GM12865 (cell line): ENCODE measurements at regions not wholly inside any gene's neighbourhood (a gene's known extent, or its start where the extent isn't known, plus 50 kb on each side); places are given as distances from the start of the nearest gene placed in this dataset.

Experiments used
- DNase-seq: peaks from one replicate; pipeline ENCODE4 v3.0.0; 2010; ENCODE audit warnings: low read depth
- H3K4me3 ChIP-seq: 2 replicates; pipeline ENCODE4 v1.5.1; 2011; ENCODE audit warnings: mild to moderate bottlenecking, low read depth, low read length, control low read depth
- CTCF ChIP-seq: IDR thresholded peaks from 2 replicates; pipeline ENCODE4 v1.5.1; 2011; ENCODE audit warnings: low read length, control low read depth, low read depth, inconsistent platforms; ENCODE audit not compliant: insufficient read depth; ENCODE audit errors: missing control alignments

- no peak for TF ChIP-seq CTCF
- DNase-seq = no peak
- no peak overlapping the region for H3K4me3 ChIP-seq
Observed at GRCh38 chr3:182046166-182046764, 334.5 kb downstream of the SOX2 start.

GRCh38 chr3:182050932-182051331 lies 339.2 kb downstream of the SOX2 start:
- no peak overlapping the region for H3K4me3 ChIP-seq
- no peak for DNase-seq
- no peak for TF ChIP-seq CTCF

- TF ChIP-seq CTCF = no peak
- DNase-seq = no peak
Observed at GRCh38 chr3:182052332-182052731, 340.6 kb downstream of the SOX2 start.

GRCh38 chr3:182052757-182053156 lies 341.0 kb downstream of the SOX2 start:
- DNase-seq = no peak
- no peak for TF ChIP-seq CTCF
- no peak overlapping the region for H3K4me3 ChIP-seq

More at GRCh38 chr3:182052332-182052731, 340.6 kb downstream of the SOX2 start:
- H3K4me3 ChIP-seq = no peak overlapping the region

GRCh38 chr3:182058488-182058887 lies 346.8 kb downstream of the SOX2 start:
- no peak overlapping the region for H3K4me3 ChIP-seq
- TF ChIP-seq CTCF = no peak
- no peak for DNase-seq

GRCh38 chr3:182063742-182064141 lies 352.0 kb downstream of the SOX2 start:
- no peak for DNase-seq
- no peak overlapping the region for H3K4me3 ChIP-seq
- TF ChIP-seq CTCF = no peak

GRCh38 chr3:182067423-182067822 lies 355.7 kb downstream of the SOX2 start:
- no peak overlapping the region for H3K4me3 ChIP-seq
- TF ChIP-seq CTCF = no peak
- DNase-seq = no peak
